GM23248 (cell line): ENCODE measurements at regions not wholly inside any gene's neighbourhood (a gene's known extent, or its start where the extent isn't known, plus 50 kb on each side); places are given as distances from the start of the nearest gene placed in this dataset.

Experiments
- DNase-seq: peaks from one replicate; pipeline ENCODE4 v3.0.0-alpha.2; 2015
- H2AFZ ChIP-seq: fragments of 200-600 bp; sonication (generic); 2 replicates; pipeline ENCODE4 v1.6.1; 2016; ENCODE audit warnings: antibody characterized with exemption
- H3F3A ChIP-seq: fragments of 200-600 bp; sonication (generic); 2 replicates; pipeline ENCODE4 v1.6.1; 2016; ENCODE audit warnings: mild to moderate bottlenecking, antibody characterized with exemption, mixed run types; ENCODE audit not compliant: insufficient read depth
- H3K27ac ChIP-seq: fragments of 200-600 bp; sonication (generic); 2 replicates; pipeline ENCODE4 v1.5.1; 2016; ENCODE audit warnings: mild to moderate bottlenecking
- H3K27me3 ChIP-seq: fragments of 200-600 bp; sonication (generic); replicated peaks from 2 replicates; pipeline ENCODE4 v1.6.1; 2016; ENCODE audit warnings: mild to moderate bottlenecking; ENCODE audit not compliant: insufficient read depth
- H3K36me3 ChIP-seq: fragments of 200-600 bp; sonication (generic); 2 replicates; pipeline ENCODE4 v1.6.1; 2016; ENCODE audit warnings: low read depth, mild to moderate bottlenecking
- H3K4me1 ChIP-seq: fragments of 200-600 bp; sonication (generic); 2 replicates; pipeline ENCODE4 v1.6.1; 2016; ENCODE audit warnings: mild to moderate bottlenecking; ENCODE audit not compliant: insufficient read depth
- H3K4me2 ChIP-seq: fragments of 200-600 bp; sonication (generic); one replicate; pipeline ENCODE4 v1.6.1; 2016; ENCODE audit warnings: mild to moderate bottlenecking; ENCODE audit not compliant: unreplicated experiment
- H3K4me3 ChIP-seq: fragments of 200-600 bp; sonication (generic); 2 replicates; pipeline ENCODE4 v1.5.1; 2016; ENCODE audit warnings: mild to moderate bottlenecking
- H3K79me2 ChIP-seq: fragments of 200-600 bp; sonication (generic); 2 replicates; pipeline ENCODE4 v1.6.1; 2016; ENCODE audit warnings: mild to moderate bottlenecking; ENCODE audit not compliant: insufficient read depth
- H3K9ac ChIP-seq: fragments of 200-600 bp; sonication (generic); 2 replicates; pipeline ENCODE4 v1.6.1; 2016; ENCODE audit warnings: mild to moderate bottlenecking
- H3K9me2 ChIP-seq: fragments of 200-600 bp; sonication (generic); 2 replicates; pipeline ENCODE4 v1.6.1; 2016; ENCODE audit warnings: mixed run types, mild to moderate bottlenecking, moderate library complexity; ENCODE audit not compliant: insufficient read depth
- H3K9me3 ChIP-seq: fragments of 200-600 bp; sonication (generic); one replicate; pipeline ENCODE4 v1.6.1; 2017; ENCODE audit warnings: low read depth
- H4K20me1 ChIP-seq: fragments of 200-600 bp; sonication (generic); 2 replicates; pipeline ENCODE4 v1.6.0; 2016; ENCODE audit not compliant: insufficient read depth
- EZH2 ChIP-seq: fragments of 200-600 bp; sonication (generic); IDR thresholded peaks from 2 replicates; pipeline ENCODE4 v1.6.1; 2018; ENCODE audit warnings: antibody characterized with exemption, mild to moderate bottlenecking; ENCODE audit not compliant: insufficient read depth, poor library complexity, severe bottlenecking
- EZH2phosphoT487 ChIP-seq: fragments of 200-600 bp; sonication (generic); IDR thresholded peaks from 2 replicates; pipeline ENCODE4 v1.6.1; 2018; ENCODE audit warnings: antibody characterized with exemption, moderate library complexity, mild to moderate bottlenecking, low read depth; ENCODE audit not compliant: insufficient read depth
- WGBS, 2 experiments: methylation state at CpG; one replicate each; pipeline ENCODE4 v1.1.6; 2015 to 2017; ENCODE audit warnings: low lambda C conversion rate in 2 of 2, low coverage in 1 of 2; ENCODE audit errors: missing lambda C conversion rate in 2 of 2; 5-methylcytosine and 5-hydroxymethylcytosine counted together
- in situ Hi-C: fragments of 300-500 bp; cut with MboI; formaldehyde crosslinking; loops from 2 replicates; pipeline ENCODE4 v1.15.0; 2020

- H4K20me1 ChIP-seq, result no peaks in the 10 kb centered on the region
- H3K36me3 ChIP-seq, result no peaks in the 10 kb centered on the region
- peaks cover 16% of the 10 kb centered on the region; the same call in 1 of the 2 replicates for H3K27me3 ChIP-seq
- no peaks in the 10 kb centered on the region for H3F3A ChIP-seq
- no peak overlapping the region for H2AFZ ChIP-seq
- no peaks in the 10 kb centered on the region for H3K9me3 ChIP-seq
- H3K9ac ChIP-seq, result no peak overlapping the region
- in situ Hi-C loops, result no loop called here
- H3K4me3 ChIP-seq, result no peak overlapping the region
- DNase-seq, result no peak
- TF ChIP-seq EZH2 (no peak), EZH2phosphoT487 (no peak)
- no peak overlapping the region for H3K27ac ChIP-seq
- H3K9me2 ChIP-seq, result no peaks in the 10 kb centered on the region
- H3K4me2 ChIP-seq, result no peak overlapping the region
- WGBS, 2 experiments, result 12 to 16% methylated on average over 1 of the region's 1 CpG
- no peaks in the 10 kb centered on the region for H3K4me1 ChIP-seq
- H3K79me2 ChIP-seq, result no peaks in the 10 kb centered on the region
These were observed 293.5 kb downstream of the PTPRU start for GRCh38 chr1:29529677-29530278.

DNA sequence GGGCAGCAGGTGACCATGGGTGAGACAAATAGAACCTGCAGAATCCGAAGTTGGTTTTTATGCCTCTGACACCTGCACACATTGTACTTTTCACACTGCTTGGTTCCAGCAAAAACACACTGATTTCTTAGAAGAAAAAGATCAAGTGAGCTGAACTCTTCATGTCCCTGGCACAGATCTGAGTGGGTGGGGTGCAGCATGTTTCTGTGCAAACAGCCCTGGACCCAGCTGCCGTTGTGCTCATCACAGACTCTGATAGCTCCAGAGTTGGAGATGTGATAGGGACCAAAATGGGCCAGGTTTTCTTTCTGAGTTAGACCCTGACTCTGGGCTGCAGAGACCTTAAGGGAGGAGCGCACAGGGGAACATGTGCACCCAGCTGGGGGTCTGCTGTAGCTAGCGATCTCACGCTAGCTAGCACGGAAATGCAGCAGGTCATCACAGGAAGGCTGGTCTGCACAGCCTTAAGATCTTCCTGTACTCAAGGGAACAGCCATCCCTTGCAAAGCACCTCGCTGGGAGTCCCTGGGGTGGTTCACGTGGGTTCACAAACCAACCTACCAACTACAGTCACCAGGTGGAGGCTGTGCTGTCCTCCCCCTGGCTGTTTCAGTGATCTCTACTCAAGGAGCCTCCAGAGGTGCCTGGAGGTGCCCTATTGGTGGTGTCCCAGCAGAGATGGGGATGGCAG, 291.1 kb downstream of the PTPRU start:
- Histone ChIP-seq H3F3A (no peaks in the 10 kb centered on the region), H3K79me2 (no peaks in the 10 kb centered on the region), H3K36me3 (no peaks in the 10 kb centered on the region), H4K20me1 (no peaks in the 10 kb centered on the region), H3K4me1 (no peaks in the 10 kb centered on the region), H3K4me2 (no peak overlapping the region), H3K4me3 (no peak overlapping the region), H2AFZ (no peak overlapping the region), H3K9me2 (no peaks in the 10 kb centered on the region), H3K27ac (no peak overlapping the region), H3K9ac (no peak overlapping the region), H3K9me3 (no peaks in the 10 kb centered on the region), H3K27me3 (peaks cover 19% of the 10 kb centered on the region; the same call in 1 of the 2 replicates)
- TF ChIP-seq EZH2phosphoT487, result no peak
- TF ChIP-seq EZH2, result no peak
- WGBS, 2 experiments, result 21 to 31% methylated on average over 8 of the region's 8 CpGs
- no peak for DNase-seq
- in situ Hi-C loops, result no loop called here

DNA sequence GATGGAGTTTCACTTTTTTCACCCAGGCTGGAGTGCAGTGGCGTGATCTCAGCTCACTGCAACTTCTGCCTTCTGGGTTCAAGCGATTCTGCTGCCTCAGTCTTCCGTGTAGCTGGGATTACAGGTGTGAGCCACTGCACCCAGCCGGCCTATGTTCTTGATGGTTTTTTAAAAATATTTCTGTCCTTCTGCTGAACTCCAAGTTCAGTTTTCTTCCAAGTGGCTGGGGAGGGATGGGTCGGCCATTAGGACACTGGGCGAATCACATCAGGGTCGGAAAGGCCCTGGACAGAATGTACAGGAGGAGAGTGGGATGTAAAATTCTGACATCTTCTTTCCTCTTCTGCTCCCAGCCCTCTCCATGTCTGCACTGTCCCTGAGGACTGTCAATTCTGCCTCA, 289.6 kb downstream of the PTPRU start:
- Histone ChIP-seq H3K79me2 (no peaks in the 10 kb centered on the region), H3K9ac (no peak overlapping the region), H3K9me2 (no peaks in the 10 kb centered on the region), H3K9me3 (no peaks in the 10 kb centered on the region), H4K20me1 (no peaks in the 10 kb centered on the region), H3F3A (no peaks in the 10 kb centered on the region), H3K36me3 (no peaks in the 10 kb centered on the region), H3K4me2 (no peak overlapping the region), H3K4me3 (no peak overlapping the region), H3K27me3 (peaks cover 27% of the 10 kb centered on the region; the same call in 1 of the 2 replicates), H3K4me1 (no peaks in the 10 kb centered on the region), H2AFZ (no peak overlapping the region), H3K27ac (no peak overlapping the region)
- WGBS, 2 experiments, result 63 to 71% methylated on average over 7 of the region's 7 CpGs
- in situ Hi-C loops, result no loop called here
- no peak for DNase-seq
- no peak for TF ChIP-seq EZH2phosphoT487
- no peak for TF ChIP-seq EZH2

GRCh38 chr1:29524285-29525065, 288.2 kb downstream of the PTPRU start:
- Histone ChIP-seq H3F3A (no peaks in the 10 kb centered on the region), H3K9me2 (no peaks in the 10 kb centered on the region), H3K9ac (no peak overlapping the region), H3K9me3 (no peaks in the 10 kb centered on the region), H3K36me3 (no peaks in the 10 kb centered on the region), H2AFZ (no peak overlapping the region), H3K4me3 (no peak overlapping the region), H3K4me2 (no peak overlapping the region), H3K4me1 (no peaks in the 10 kb centered on the region), H3K27ac (no peak overlapping the region), H3K27me3 (peaks cover 35% of the 10 kb centered on the region), H3K79me2 (no peaks in the 10 kb centered on the region), H4K20me1 (no peaks in the 10 kb centered on the region)
- in situ Hi-C loops, result no loop called here
- TF ChIP-seq EZH2phosphoT487, result no peak
- TF ChIP-seq EZH2, result no peak
- WGBS, 2 experiments, result 74 to 78% methylated on average over 16 to 23 of the region's 23 CpGs
- no peak for DNase-seq
